ENCODE measurements at regions not wholly inside any gene's neighbourhood (a gene's known extent, or its start where the extent isn't known, plus 50 kb on each side); places are given as distances from the start of the nearest gene placed in this dataset.

- Histone ChIP-seq H3K4me3 (ENCODE audit: insufficient read depth, low read depth, low read length) (no peak overlapping the region), H2BK5ac (ENCODE audit: low read depth, low read length, poor library complexity, severe bottlenecking) (no peak overlapping the region), H2BK120ac (ENCODE audit: low read depth, low read length) (no peak overlapping the region), H4K20me1 (ENCODE audit: insufficient read depth, low read length) (no peaks in the 10 kb centered on the region), H3K27ac (ENCODE audit: insufficient read depth, low read length) (no peak overlapping the region), H2BK15ac (ENCODE audit: low read depth, low read length) (no peak overlapping the region), H3K18ac (ENCODE audit: low read depth, low read length) (no peak overlapping the region), H4K8ac (ENCODE audit: low read depth in 2 of 2, low read length in 2 of 2) (no peak overlapping the region), H3K9me3 (ENCODE audit: control insufficient read depth, insufficient read depth, low read length) (no peaks in the 10 kb centered on the region; the same call in 1 of the 2 replicates), H4K91ac (ENCODE audit: insufficient read depth, low read depth, low read length) (no peak overlapping the region), H3K9me1 (ENCODE audit: insufficient read depth, low read length) (no peaks in the 10 kb centered on the region), H3K9ac (ENCODE audit: low read depth, low read length) (no peak overlapping the region), H2AFZ (replicated peaks; ENCODE audit: low read length, poor library complexity) (no peak overlapping the region), H3K23ac (ENCODE audit: low read depth, low read length) (no peak overlapping the region), H2AK5ac (ENCODE audit: low read depth, low read length) (no peak overlapping the region), H4K5ac (ENCODE audit: low read depth, low read length) (no peak overlapping the region), H3K27me3 (ENCODE audit: control insufficient read depth, insufficient read depth, low read length) (no peaks in the 10 kb centered on the region), H2AK9ac (replicated peaks; ENCODE audit: low read depth, low read length, poor library complexity) (no peak overlapping the region), H3K4ac (ENCODE audit: low read depth, low read length) (no peak overlapping the region), H3K4me1 (ENCODE audit: control insufficient read depth, insufficient read depth, low read length) (no peaks in the 10 kb centered on the region), H3K56ac (ENCODE audit: extremely low read depth, insufficient read depth, low read length) (no peak overlapping the region), H3K14ac (replicated peaks; ENCODE audit: low read depth, low read length) (no peak overlapping the region), H3K4me2 (ENCODE audit: low read depth, low read length) (no peak overlapping the region), H3K36me3 (ENCODE audit: control insufficient read depth, insufficient read depth, low read length) (no peaks in the 10 kb centered on the region), H2BK20ac (ENCODE audit: low read depth, low read length) (no peak overlapping the region), H3K79me1 (ENCODE audit: low read depth in 1 of 2, low read length in 2 of 2) (no peaks in the 10 kb centered on the region)
- ATAC-seq (ENCODE audit: low read depth) (no peak), DNase-seq (no peak)
- CTCF ChIA-PET: no interaction called here
- no CpG with 5 or more reads among the region's 2 CpGs for WGBS, 2 experiments (ENCODE audit: extremely low coverage in 2 of 2, insufficient read length in 1 of 2)
- POLR2A ChIA-PET (ENCODE audit: unreplicated experiment): no interaction called here
- in situ Hi-C loops (cut with MboI; ENCODE audit: low sequenced_read_pairs) (no loop called here), intact Hi-C loops (cut with micrococcal nuclease) (no loop called here), dilution Hi-C loops (cut with HindIII; ENCODE audit: low sequenced_read_pairs, unreplicated experiment) (no loop called here)
- no TSS peak for BruUV-seq (replicated peaks)
- TF ChIP-seq POLR2A (IDR thresholded peaks at IDR 0.05; ENCODE audit: low read depth, low read length) (no peak), FOS (IDR thresholded peaks at IDR 0.05; ENCODE audit: low read depth, low read length) (no peak), RCOR1 (IDR thresholded peaks at IDR 0.05; ENCODE audit: insufficient replicate concordance, low read length) (no peak), CHD1 (IDR thresholded peaks at IDR 0.05; ENCODE audit: low read depth, low read length) (no peak)
Measured at GRCh38 chrX:34382416-34382815, 250.3 kb upstream of the FAM47A start.

All from IMR-90 (cell line).